Neural cell (in vitro differentiated cells): ENCODE measurements at regions not wholly inside any gene's neighbourhood (a gene's known extent, or its start where the extent isn't known, plus 50 kb on each side); places are given as distances from the start of the nearest gene placed in this dataset.

ENCODE experiments used
- H2AFZ ChIP-seq: fragments of 200-600, 300-800 bp; sonication (generic), shearing (Covaris generic); 2 replicates; pipeline ENCODE4 v1.6.0; 2014; ENCODE audit warnings: low read depth, mild to moderate bottlenecking, antibody characterized with exemption, low read length, moderate library complexity
- H3F3A ChIP-seq: fragments of 200-600 bp; shearing (Covaris generic); 2 replicates; pipeline ENCODE4 v1.6.1; 2016; ENCODE audit warnings: mild to moderate bottlenecking, moderate library complexity, mixed read lengths, antibody characterized with exemption, low read length; ENCODE audit not compliant: insufficient read depth, poor library complexity, severe bottlenecking
- H3K27ac ChIP-seq: fragments of 200-600, 300-800 bp; sonication (generic), shearing (Covaris generic); 2 replicates; pipeline ENCODE4 v1.5.1; 2014; ENCODE audit warnings: mild to moderate bottlenecking, low read length, moderate library complexity
- H3K27me3 ChIP-seq: fragments of 300-800, 200-600 bp; sonication (generic), shearing (Covaris generic); 2 replicates; pipeline ENCODE4 v1.6.0; 2014; ENCODE audit warnings: mild to moderate bottlenecking, low read depth, low read length, moderate library complexity; ENCODE audit not compliant: insufficient read depth
- H3K36me3 ChIP-seq: fragments of 300-800, 200-600 bp; sonication (generic), shearing (Covaris generic); 2 replicates; pipeline ENCODE4 v1.5.1; 2014; ENCODE audit warnings: mild to moderate bottlenecking, antibody characterized with exemption, low read length, moderate library complexity; ENCODE audit not compliant: insufficient read depth
- H3K4me2 ChIP-seq: fragments of 300-800, 200-600 bp; sonication (generic), shearing (Covaris generic); 2 replicates; pipeline ENCODE4 v1.6.0; 2014; ENCODE audit warnings: mild to moderate bottlenecking, low read length
- H3K4me3 ChIP-seq: fragments of 300-800, 200-600 bp; sonication (generic), shearing (Covaris generic); 2 replicates; pipeline ENCODE4 v1.5.1; 2014; ENCODE audit warnings: mild to moderate bottlenecking, low read length, moderate library complexity
- H3K79me2 ChIP-seq: fragments of 200-600 bp; shearing (Covaris generic); replicated peaks from 2 replicates; pipeline ENCODE4 v1.6.0; 2014; ENCODE audit warnings: mild to moderate bottlenecking, low read length, moderate library complexity; ENCODE audit not compliant: insufficient read depth
- H3K9ac ChIP-seq: fragments of 300-800, 200-600 bp; sonication (generic), shearing (Covaris generic); 2 replicates; pipeline ENCODE4 v1.6.1; 2016; ENCODE audit warnings: mild to moderate bottlenecking, low read length, mixed read lengths
- H3K9me2 ChIP-seq: fragments of 200-600 bp; shearing (Covaris generic); 2 replicates; pipeline ENCODE4 v1.6.1; 2016; ENCODE audit warnings: mild to moderate bottlenecking, low read length, mixed read lengths; ENCODE audit not compliant: insufficient read depth
- H3K9me3 ChIP-seq: fragments of 200-600, 300-800 bp; sonication (generic), shearing (Covaris generic); 2 replicates; pipeline ENCODE4 v1.6.1; 2016; ENCODE audit warnings: mild to moderate bottlenecking, mixed run types, low read length, moderate library complexity, mixed read lengths
- H4K20me1 ChIP-seq: fragments of 200-600 bp; shearing (Covaris generic); 2 replicates; pipeline ENCODE4 v1.6.1; 2016; ENCODE audit warnings: mild to moderate bottlenecking, mixed run types; ENCODE audit not compliant: insufficient read depth
- EP300 ChIP-seq: fragments of 450-650 bp; conservative IDR thresholded peaks from 2 replicates; pipeline ENCODE4 v1.6.1; 2014; ENCODE audit warnings: antibody characterized with exemption, mild to moderate bottlenecking, moderate library complexity; ENCODE audit not compliant: poor library complexity, severe bottlenecking
- EZH2 ChIP-seq: fragments of 200-600, 300-800 bp; shearing (Covaris generic), sonication (generic); IDR thresholded peaks from 2 replicates; pipeline ENCODE4 v1.6.1; 2014; ENCODE audit warnings: antibody characterized with exemption, low read length, borderline replicate concordance, mild to moderate bottlenecking; ENCODE audit not compliant: insufficient read depth, poor library complexity, severe bottlenecking
- MXI1 ChIP-seq: fragments of 450-650 bp; conservative IDR thresholded peaks from 2 replicates; pipeline ENCODE4 v1.6.1; 2014; ENCODE audit warnings: antibody characterized with exemption, mild to moderate bottlenecking; ENCODE audit not compliant: poor library complexity, severe bottlenecking
- POLR2AphosphoS5 ChIP-seq: IDR thresholded peaks from 2 replicates; pipeline ENCODE4 v1.6.1; 2012
- RAD21 ChIP-seq: fragments of 450-650 bp; conservative IDR thresholded peaks from 2 replicates; pipeline ENCODE4 v1.6.1; 2014; ENCODE audit warnings: antibody characterized with exemption, mild to moderate bottlenecking, moderate library complexity
- REST ChIP-seq: IDR thresholded peaks from 2 replicates; pipeline ENCODE4 v1.6.1; 2012; ENCODE audit warnings: borderline replicate concordance
- SMC3 ChIP-seq: fragments of 450-650 bp; conservative IDR thresholded peaks from 2 replicates; pipeline ENCODE4 v1.6.1; 2014; ENCODE audit warnings: antibody characterized with exemption, mild to moderate bottlenecking, moderate library complexity; ENCODE audit not compliant: poor library complexity
- TAF1 ChIP-seq: IDR thresholded peaks from 2 replicates; pipeline ENCODE4 v1.6.1; 2012; ENCODE audit warnings: low read depth
- small RNA-seq, 3 experiments: library from RNA; depleted of rRNA; stranded (forward); fragments of <200 nt; gene quantifications; one replicate each; pipeline ENCODE3, GENCODE V24; 2012
- TF ChIP-seq, protein P1 (sequence below): fragments of 450-650 bp; IDR thresholded peaks from 2 replicates; pipeline ENCODE4 v1.5.1; 2014; ENCODE audit warnings: antibody characterized with exemption, mild to moderate bottlenecking, moderate library complexity; ENCODE audit not compliant: poor library complexity, severe bottlenecking

DNA sequence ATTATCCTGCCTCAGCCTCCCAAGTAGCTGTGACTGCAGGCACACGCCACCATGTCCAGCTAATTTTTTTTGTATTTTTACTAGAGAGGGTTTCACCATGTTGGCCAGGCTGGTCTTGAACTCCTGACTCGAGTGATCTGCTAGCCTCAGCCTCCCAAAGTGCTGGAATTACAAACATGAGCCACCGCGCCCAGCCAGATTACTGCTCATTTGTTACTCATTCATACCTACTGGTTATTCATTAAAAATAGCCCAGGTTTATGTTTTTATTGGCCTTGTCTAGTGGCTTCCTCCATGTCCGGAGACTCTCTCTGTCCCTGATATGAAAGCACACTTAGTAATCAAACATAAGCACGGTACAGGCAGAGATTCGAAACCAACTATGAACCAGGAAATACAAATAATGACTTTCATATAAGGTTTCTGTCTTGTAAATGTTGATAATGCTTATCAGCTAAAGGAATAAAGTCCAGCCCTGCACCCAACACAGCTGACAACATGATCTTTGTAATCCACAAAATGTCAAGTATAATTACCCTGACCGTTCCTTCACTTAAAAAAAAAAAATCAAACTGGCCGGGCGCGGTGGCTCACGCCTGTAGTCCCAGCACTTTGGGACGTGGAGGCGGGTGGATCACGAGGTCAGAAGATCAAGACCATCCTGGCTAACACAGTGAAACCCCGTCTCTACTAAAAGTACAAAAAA is 50.4 kb upstream of the CXADR start:
- H3K4me2 ChIP-seq, result no peak overlapping the region
- no peak overlapping the region for H2AFZ ChIP-seq
- H3K36me3 ChIP-seq, result no peaks in the 10 kb centered on the region
- no peak overlapping the region for H3K27ac ChIP-seq
- H4K20me1 ChIP-seq, result no peaks in the 10 kb centered on the region
- H3K9me2 ChIP-seq, result no peaks in the 10 kb centered on the region
- no peaks in the 10 kb centered on the region for H3F3A ChIP-seq
- H3K79me2 ChIP-seq, result no peaks in the 10 kb centered on the region
- no peaks in the 10 kb centered on the region for H3K27me3 ChIP-seq
- no peak overlapping the region for H3K9ac ChIP-seq
- TF ChIP-seq EP300 (no peak), SMC3 (no peak), POLR2AphosphoS5 (no peak), MXI1 (no peak), RAD21 (no peak), EZH2 (no peak), TAF1 (no peak), REST (no peak)
- TF ChIP-seq, protein P1, sequence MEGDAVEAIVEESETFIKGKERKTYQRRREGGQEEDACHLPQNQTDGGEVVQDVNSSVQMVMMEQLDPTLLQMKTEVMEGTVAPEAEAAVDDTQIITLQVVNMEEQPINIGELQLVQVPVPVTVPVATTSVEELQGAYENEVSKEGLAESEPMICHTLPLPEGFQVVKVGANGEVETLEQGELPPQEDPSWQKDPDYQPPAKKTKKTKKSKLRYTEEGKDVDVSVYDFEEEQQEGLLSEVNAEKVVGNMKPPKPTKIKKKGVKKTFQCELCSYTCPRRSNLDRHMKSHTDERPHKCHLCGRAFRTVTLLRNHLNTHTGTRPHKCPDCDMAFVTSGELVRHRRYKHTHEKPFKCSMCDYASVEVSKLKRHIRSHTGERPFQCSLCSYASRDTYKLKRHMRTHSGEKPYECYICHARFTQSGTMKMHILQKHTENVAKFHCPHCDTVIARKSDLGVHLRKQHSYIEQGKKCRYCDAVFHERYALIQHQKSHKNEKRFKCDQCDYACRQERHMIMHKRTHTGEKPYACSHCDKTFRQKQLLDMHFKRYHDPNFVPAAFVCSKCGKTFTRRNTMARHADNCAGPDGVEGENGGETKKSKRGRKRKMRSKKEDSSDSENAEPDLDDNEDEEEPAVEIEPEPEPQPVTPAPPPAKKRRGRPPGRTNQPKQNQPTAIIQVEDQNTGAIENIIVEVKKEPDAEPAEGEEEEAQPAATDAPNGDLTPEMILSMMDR, result no peak
- H3K9me3 ChIP-seq, result no peaks in the 10 kb centered on the region
- no peak overlapping the region for H3K4me3 ChIP-seq

Small RNA genes in the stretch of these regions (small RNA-seq; reads per million reads assigned to genes)
- 18.8 to 26.1 (median 21.3) reads per million in 3 experiments for gene MIR125B2
- 2,113 to 4,311 (median 2,206) reads per million in 3 experiments for gene MIR99A
- gene MIRLET7C, result 542 to 1,624 (median 1,460) reads per million in 3 experiments
- 0.10 to 7.7 (median 0.71) reads per million in 3 experiments for gene RNU1-98P
- gene RNU6-113P, result 0 reads per million in 3 experiments
- 0 reads per million in 3 experiments for gene RNU6-426P
- gene SNORD74B, result 1.2 to 4.8 (median 1.4) reads per million in 3 experiments
